ENCODE measurements at regions not wholly inside any gene's neighbourhood (a gene's known extent, or its start where the extent isn't known, plus 50 kb on each side); places are given as distances from the start of the nearest gene placed in this dataset.

DNA sequence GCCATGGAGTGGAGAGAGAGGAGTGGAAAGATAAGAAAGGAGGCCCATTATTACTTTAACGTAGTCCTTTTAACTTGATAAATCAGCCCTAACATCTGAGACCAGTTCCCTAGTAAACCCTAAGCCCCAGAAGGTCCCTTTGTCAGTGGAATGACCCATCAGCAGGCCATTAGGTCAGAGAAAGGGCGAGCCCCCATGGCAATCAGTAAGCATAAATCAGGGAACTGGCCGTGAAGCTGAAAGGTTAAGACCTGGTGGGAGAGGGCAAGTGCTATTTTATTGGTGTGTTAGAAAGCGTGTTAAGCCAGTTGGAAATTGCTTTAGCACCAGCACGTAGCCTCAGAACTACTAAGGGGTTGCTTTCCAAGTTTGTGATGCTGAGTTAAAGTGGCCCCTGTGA lies 708.0 kb downstream of the BCL11B start:
- DNase-seq (ENCODE audit: low read depth, low spot score), result no peak
- no CpG with 5 or more reads among the region's 5 CpGs for WGBS (ENCODE audit: insufficient coverage, insufficient read length)
- Histone ChIP-seq H3K27ac (ENCODE audit: low read length) (no peak overlapping the region), H3K4me1 (ENCODE audit: control insufficient read depth, insufficient read depth, low read length) (no peaks in the 10 kb centered on the region), H3K4me3 (ENCODE audit: low read length) (no peak overlapping the region), H3K9me3 (ENCODE audit: control insufficient read depth, insufficient read depth, low read length) (no peaks in the 10 kb centered on the region), H3K36me3 (ENCODE audit: control insufficient read depth, insufficient read depth, low read length) (no peaks in the 10 kb centered on the region), H3K27me3 (ENCODE audit: control insufficient read depth, insufficient read depth, low read length) (no peaks in the 10 kb centered on the region)

DNA sequence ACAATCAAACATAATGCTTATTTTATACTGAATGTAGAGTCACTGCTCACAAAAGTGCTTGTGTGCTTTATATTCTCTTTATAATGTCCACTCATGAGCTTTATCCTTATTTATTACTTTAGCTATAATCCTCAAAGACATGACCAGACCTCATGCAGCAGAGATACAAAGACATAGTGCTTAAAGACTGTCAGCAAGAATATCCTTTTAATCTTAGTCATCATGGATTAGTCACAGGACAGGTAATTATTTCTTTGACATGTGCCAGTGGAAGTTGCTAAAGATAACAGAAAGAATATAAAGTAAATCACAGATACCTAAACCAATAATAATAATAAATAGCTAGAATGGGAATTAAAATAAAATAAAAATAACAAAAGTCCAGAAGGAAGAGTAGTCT lies 707.5 kb downstream of the BCL11B start:
- no peaks in the 10 kb centered on the region for H3K4me1 ChIP-seq (ENCODE audit: control insufficient read depth, insufficient read depth, low read length)
- H3K9me3 ChIP-seq (ENCODE audit: control insufficient read depth, insufficient read depth, low read length), result no peaks in the 10 kb centered on the region
- H3K27ac ChIP-seq (ENCODE audit: low read length), result no peak overlapping the region
- no peak overlapping the region for H3K4me3 ChIP-seq (ENCODE audit: low read length)
- H3K27me3 ChIP-seq (ENCODE audit: control insufficient read depth, insufficient read depth, low read length), result no peaks in the 10 kb centered on the region
- DNase-seq (ENCODE audit: low read depth, low spot score), result no peak
- H3K36me3 ChIP-seq (ENCODE audit: control insufficient read depth, insufficient read depth, low read length), result no peaks in the 10 kb centered on the region

- Histone ChIP-seq H3K9me3 (ENCODE audit: control insufficient read depth, insufficient read depth, low read length) (peaks cover 1% of the 10 kb centered on the region), H3K4me1 (ENCODE audit: control insufficient read depth, insufficient read depth, low read length) (no peaks in the 10 kb centered on the region), H3K4me3 (ENCODE audit: low read length) (no peak overlapping the region), H3K27ac (ENCODE audit: low read length) (no peak overlapping the region), H3K27me3 (ENCODE audit: control insufficient read depth, insufficient read depth, low read length) (no peaks in the 10 kb centered on the region), H3K36me3 (ENCODE audit: control insufficient read depth, insufficient read depth, low read length) (no peaks in the 10 kb centered on the region)
- no CpG with 5 or more reads among the region's 2 CpGs for WGBS (ENCODE audit: insufficient coverage, insufficient read length)
- no peak for DNase-seq (ENCODE audit: low read depth, low spot score)
These were observed 700.9 kb downstream of the BCL11B start for GRCh38 chr14:98571104-98571503.

- no CpG with 5 or more reads among the region's 2 CpGs for WGBS (ENCODE audit: insufficient coverage, insufficient read length)
These were observed 698.9 kb downstream of the BCL11B start for GRCh38 chr14:98573082-98573481.

DNA sequence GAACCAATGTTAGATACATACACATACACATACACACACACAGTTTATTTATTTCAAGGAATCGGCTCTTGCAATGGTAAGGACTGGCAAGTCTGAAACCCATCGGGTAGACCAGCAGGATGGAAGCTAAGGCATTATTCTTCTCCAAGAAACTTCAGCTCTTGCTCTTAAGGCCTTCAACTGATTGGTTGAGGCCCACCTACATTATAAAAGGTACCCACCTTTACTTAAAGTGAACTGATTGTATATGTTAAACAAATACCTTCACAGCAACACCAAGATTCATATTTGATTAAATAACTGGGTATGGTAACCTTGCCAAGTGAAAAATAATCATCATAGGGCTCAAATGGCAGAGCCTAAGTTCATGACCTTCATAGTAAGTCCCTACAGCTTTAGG lies 695.5 kb downstream of the BCL11B start:
- no CpG with 5 or more reads among the region's 2 CpGs for WGBS (ENCODE audit: insufficient coverage, insufficient read length)
- Histone ChIP-seq H3K27me3 (ENCODE audit: control insufficient read depth, insufficient read depth, low read length) (no peaks in the 10 kb centered on the region), H3K9me3 (ENCODE audit: control insufficient read depth, insufficient read depth, low read length) (peaks cover 1% of the 10 kb centered on the region), H3K4me3 (ENCODE audit: low read length) (no peak overlapping the region), H3K27ac (ENCODE audit: low read length) (no peak overlapping the region), H3K36me3 (ENCODE audit: control insufficient read depth, insufficient read depth, low read length) (no peaks in the 10 kb centered on the region), H3K4me1 (ENCODE audit: control insufficient read depth, insufficient read depth, low read length) (no peaks in the 10 kb centered on the region)
- no peak for DNase-seq (ENCODE audit: low read depth, low spot score)

More at GRCh38 chr14:98573082-98573481, 698.9 kb downstream of the BCL11B start:
- Histone ChIP-seq H3K4me3 (ENCODE audit: low read length) (no peak overlapping the region), H3K27me3 (ENCODE audit: control insufficient read depth, insufficient read depth, low read length) (no peaks in the 10 kb centered on the region), H3K36me3 (ENCODE audit: control insufficient read depth, insufficient read depth, low read length) (no peaks in the 10 kb centered on the region), H3K27ac (ENCODE audit: low read length) (no peak overlapping the region), H3K4me1 (ENCODE audit: control insufficient read depth, insufficient read depth, low read length) (no peaks in the 10 kb centered on the region), H3K9me3 (ENCODE audit: control insufficient read depth, insufficient read depth, low read length) (peaks cover 1% of the 10 kb centered on the region)
- DNase-seq (ENCODE audit: low read depth, low spot score), result no peak

DNA sequence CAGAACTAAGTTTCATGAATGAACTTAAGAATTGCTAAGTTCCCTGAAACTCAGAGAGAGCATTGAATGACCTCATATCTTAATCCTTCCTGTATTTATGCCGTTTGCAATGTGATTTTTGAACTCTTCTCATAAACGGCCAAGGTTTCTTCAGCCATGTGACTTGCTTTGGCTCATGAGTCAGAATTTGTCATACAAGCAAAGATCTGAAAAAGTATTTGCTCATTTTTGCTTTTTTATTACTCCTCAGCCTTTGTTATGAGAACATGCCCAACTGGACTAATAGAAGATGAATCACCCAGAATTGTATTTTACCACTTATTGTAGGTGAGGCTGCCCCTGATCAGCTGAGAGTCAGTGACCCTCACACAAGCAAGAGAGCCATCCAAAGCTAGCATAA lies 693.8 kb downstream of the BCL11B start:
- H3K27me3 ChIP-seq (ENCODE audit: control insufficient read depth, insufficient read depth, low read length), result no peaks in the 10 kb centered on the region
- H3K4me3 ChIP-seq (ENCODE audit: low read length), result no peak overlapping the region
- no peak overlapping the region for H3K27ac ChIP-seq (ENCODE audit: low read length)
- no peak for DNase-seq (ENCODE audit: low read depth, low spot score)
- no CpG with 5 or more reads among the region's 2 CpGs for WGBS (ENCODE audit: insufficient coverage, insufficient read length)
- no peaks in the 10 kb centered on the region for H3K4me1 ChIP-seq (ENCODE audit: control insufficient read depth, insufficient read depth, low read length)
- no peaks in the 10 kb centered on the region for H3K9me3 ChIP-seq (ENCODE audit: control insufficient read depth, insufficient read depth, low read length)
- H3K36me3 ChIP-seq (ENCODE audit: control insufficient read depth, insufficient read depth, low read length), result no peaks in the 10 kb centered on the region

GRCh38 chr14:98579140-98579539 lies 692.9 kb downstream of the BCL11B start:
- no peak for DNase-seq (ENCODE audit: low read depth, low spot score)
- Histone ChIP-seq H3K27me3 (ENCODE audit: control insufficient read depth, insufficient read depth, low read length) (no peaks in the 10 kb centered on the region), H3K4me1 (ENCODE audit: control insufficient read depth, insufficient read depth, low read length) (no peaks in the 10 kb centered on the region), H3K4me3 (ENCODE audit: low read length) (no peak overlapping the region), H3K36me3 (ENCODE audit: control insufficient read depth, insufficient read depth, low read length) (no peaks in the 10 kb centered on the region), H3K9me3 (ENCODE audit: control insufficient read depth, insufficient read depth, low read length) (no peaks in the 10 kb centered on the region), H3K27ac (ENCODE audit: low read length) (no peak overlapping the region)
- WGBS (ENCODE audit: insufficient coverage, insufficient read length), result no CpG with 5 or more reads among the region's 1 CpG

DNA sequence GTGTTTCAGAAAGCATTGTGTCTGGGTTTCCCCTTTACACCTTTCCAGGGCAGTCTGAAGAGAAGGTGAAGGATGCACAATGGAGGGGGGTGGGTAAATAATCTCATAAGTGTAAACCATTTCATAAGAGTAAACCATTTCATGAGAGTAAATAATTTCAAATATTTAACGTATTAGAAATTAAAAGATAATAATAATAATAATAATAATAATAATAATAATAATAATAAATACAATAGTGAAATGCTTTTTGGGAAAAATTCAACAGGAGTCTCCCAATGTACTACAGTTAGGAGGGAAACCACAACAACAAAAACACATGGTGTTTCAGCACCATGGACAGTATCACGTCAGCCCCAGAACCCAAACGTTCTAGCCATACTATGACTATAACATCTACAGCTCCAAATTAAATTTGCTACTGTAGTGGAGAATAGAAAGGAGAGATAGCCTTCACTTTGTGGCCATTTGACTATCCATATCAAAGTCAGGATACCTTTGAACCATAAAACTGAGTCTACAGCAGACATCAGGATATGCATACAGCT lies 691.8 kb downstream of the BCL11B start:
- no peaks in the 10 kb centered on the region for H3K36me3 ChIP-seq (ENCODE audit: control insufficient read depth, insufficient read depth, low read length)
- H3K4me1 ChIP-seq (ENCODE audit: control insufficient read depth, insufficient read depth, low read length), result no peaks in the 10 kb centered on the region
- H3K9me3 ChIP-seq (ENCODE audit: control insufficient read depth, insufficient read depth, low read length), result no peaks in the 10 kb centered on the region
- H3K4me3 ChIP-seq (ENCODE audit: low read length), result no peak overlapping the region
- H3K27me3 ChIP-seq (ENCODE audit: control insufficient read depth, insufficient read depth, low read length), result no peaks in the 10 kb centered on the region
- WGBS (ENCODE audit: insufficient coverage, insufficient read length), result no CpG with 5 or more reads among the region's 3 CpGs
- peak; percentile 11 for DNase-seq (ENCODE audit: low read depth, low spot score)
- no peak overlapping the region for H3K27ac ChIP-seq (ENCODE audit: low read length)

DNA sequence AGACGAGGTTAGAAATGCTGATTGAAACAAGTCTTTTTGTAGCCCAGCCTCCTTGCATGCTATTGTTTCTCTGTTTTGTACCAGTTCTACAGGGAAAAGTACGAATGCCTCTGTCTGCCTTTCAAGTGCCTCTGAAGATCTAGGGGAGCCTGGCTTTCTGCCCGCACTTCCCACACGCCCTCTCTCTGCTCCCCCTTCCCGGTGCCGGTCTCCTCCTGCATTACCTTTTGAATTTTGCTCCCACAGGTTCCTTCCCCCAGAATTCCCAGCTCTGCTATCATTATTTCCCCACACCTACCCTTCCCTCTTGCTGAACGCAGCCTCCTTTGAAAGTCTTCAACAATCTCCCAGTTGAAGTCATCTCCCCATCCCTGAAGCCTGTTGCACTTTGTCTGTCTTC lies 689.7 kb downstream of the BCL11B start:
- H3K27ac ChIP-seq (ENCODE audit: low read length), result no peak overlapping the region
- H3K9me3 ChIP-seq (ENCODE audit: control insufficient read depth, insufficient read depth, low read length), result no peaks in the 10 kb centered on the region
- H3K4me3 ChIP-seq (ENCODE audit: low read length), result no peak overlapping the region
- WGBS (ENCODE audit: insufficient coverage, insufficient read length), result no CpG with 5 or more reads among the region's 7 CpGs
- no peak for DNase-seq (ENCODE audit: low read depth, low spot score)
- no peaks in the 10 kb centered on the region for H3K4me1 ChIP-seq (ENCODE audit: control insufficient read depth, insufficient read depth, low read length)
- no peaks in the 10 kb centered on the region for H3K36me3 ChIP-seq (ENCODE audit: control insufficient read depth, insufficient read depth, low read length)
- no peaks in the 10 kb centered on the region for H3K27me3 ChIP-seq (ENCODE audit: control insufficient read depth, insufficient read depth, low read length)

GRCh38 chr14:98591161-98591560 lies 680.8 kb downstream of the BCL11B start:
- no peaks in the 10 kb centered on the region for H3K36me3 ChIP-seq (ENCODE audit: control insufficient read depth, insufficient read depth, low read length)
- H3K27me3 ChIP-seq (ENCODE audit: control insufficient read depth, insufficient read depth, low read length), result no peaks in the 10 kb centered on the region
- WGBS (ENCODE audit: insufficient coverage, insufficient read length), result no CpG with 5 or more reads among the region's 6 CpGs
- H3K4me3 ChIP-seq (ENCODE audit: low read length), result no peak overlapping the region
- no peaks in the 10 kb centered on the region for H3K9me3 ChIP-seq (ENCODE audit: control insufficient read depth, insufficient read depth, low read length)
- no peak overlapping the region for H3K27ac ChIP-seq (ENCODE audit: low read length)
- H3K4me1 ChIP-seq (ENCODE audit: control insufficient read depth, insufficient read depth, low read length), result no peaks in the 10 kb centered on the region
- no peak for DNase-seq (ENCODE audit: low read depth, low spot score)

- no peaks in the 10 kb centered on the region for H3K27me3 ChIP-seq (ENCODE audit: control insufficient read depth, insufficient read depth, low read length)
- no CpG with 5 or more reads among the region's 21 CpGs for whole genome bisulfite sequencing (ENCODE audit: insufficient coverage, insufficient read length)
- H3K27ac ChIP-seq (ENCODE audit: low read length), result no peak overlapping the region
- no peaks in the 10 kb centered on the region for H3K4me1 ChIP-seq (ENCODE audit: control insufficient read depth, insufficient read depth, low read length)
- no peak overlapping the region for H3K4me3 ChIP-seq (ENCODE audit: low read length)
- no peaks in the 10 kb centered on the region for H3K36me3 ChIP-seq (ENCODE audit: control insufficient read depth, insufficient read depth, low read length)
- peaks cover 2% of the 10 kb centered on the region for H3K9me3 ChIP-seq (ENCODE audit: control insufficient read depth, insufficient read depth, low read length)
- no peak for DNase-seq (ENCODE audit: low read depth, low spot score)
These were observed 679.3 kb downstream of the BCL11B start for GRCh38 chr14:98592611-98593170.
